Astrocyte (in vitro differentiated cells and primary cell): ENCODE measurements at regions not wholly inside any gene's neighbourhood (a gene's known extent, or its start where the extent isn't known, plus 50 kb on each side); places are given as distances from the start of the nearest gene placed in this dataset.

Experiments used
- EZH2 ChIP-seq: IDR thresholded peaks from 2 replicates; pipeline ENCODE4 v1.6.1; 2012; ENCODE audit warnings: mild to moderate bottlenecking, low read length, inconsistent platforms; ENCODE audit not compliant: insufficient read depth
- TF ChIP-seq, protein P1 (sequence below): IDR thresholded peaks from 2 replicates; pipeline ENCODE4 v1.5.1; 2011; ENCODE audit warnings: low read depth, mild to moderate bottlenecking, inconsistent platforms, low read length, moderate library complexity; ENCODE audit not compliant: insufficient read depth

DNA sequence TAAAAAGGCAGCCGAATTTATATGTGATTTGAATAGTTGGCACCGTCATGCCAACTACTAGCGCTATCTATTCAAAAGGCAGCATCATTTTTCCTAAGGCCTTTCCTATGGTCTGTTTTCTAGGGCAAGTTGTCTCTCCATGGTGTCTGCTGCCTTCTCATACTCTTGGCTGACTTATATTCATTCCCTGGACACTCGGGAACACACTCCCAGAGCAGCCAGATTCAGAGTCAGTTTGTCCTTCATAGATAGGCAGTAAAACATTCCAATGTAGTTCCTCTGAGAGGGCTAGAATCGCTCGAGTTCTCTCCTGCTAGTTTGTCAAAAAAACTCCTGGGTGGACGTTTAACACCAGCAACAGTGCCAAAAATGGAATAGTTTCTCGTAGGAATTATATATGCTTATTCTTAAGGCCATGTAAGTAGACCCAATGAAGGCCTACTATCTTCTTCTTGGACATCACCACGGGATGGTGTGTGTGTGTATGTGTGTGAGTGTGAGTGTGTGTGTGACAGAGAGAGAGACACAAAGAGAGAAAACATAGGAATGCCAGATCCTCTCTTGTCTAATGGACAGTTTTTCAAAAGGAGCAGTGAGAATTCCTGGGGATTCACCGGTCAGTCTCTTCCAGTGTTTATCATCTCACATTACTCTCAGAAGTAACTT lies 129.3 kb upstream of the CTAGE1 start:
- TF ChIP-seq, protein P1, sequence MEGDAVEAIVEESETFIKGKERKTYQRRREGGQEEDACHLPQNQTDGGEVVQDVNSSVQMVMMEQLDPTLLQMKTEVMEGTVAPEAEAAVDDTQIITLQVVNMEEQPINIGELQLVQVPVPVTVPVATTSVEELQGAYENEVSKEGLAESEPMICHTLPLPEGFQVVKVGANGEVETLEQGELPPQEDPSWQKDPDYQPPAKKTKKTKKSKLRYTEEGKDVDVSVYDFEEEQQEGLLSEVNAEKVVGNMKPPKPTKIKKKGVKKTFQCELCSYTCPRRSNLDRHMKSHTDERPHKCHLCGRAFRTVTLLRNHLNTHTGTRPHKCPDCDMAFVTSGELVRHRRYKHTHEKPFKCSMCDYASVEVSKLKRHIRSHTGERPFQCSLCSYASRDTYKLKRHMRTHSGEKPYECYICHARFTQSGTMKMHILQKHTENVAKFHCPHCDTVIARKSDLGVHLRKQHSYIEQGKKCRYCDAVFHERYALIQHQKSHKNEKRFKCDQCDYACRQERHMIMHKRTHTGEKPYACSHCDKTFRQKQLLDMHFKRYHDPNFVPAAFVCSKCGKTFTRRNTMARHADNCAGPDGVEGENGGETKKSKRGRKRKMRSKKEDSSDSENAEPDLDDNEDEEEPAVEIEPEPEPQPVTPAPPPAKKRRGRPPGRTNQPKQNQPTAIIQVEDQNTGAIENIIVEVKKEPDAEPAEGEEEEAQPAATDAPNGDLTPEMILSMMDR = no peak
- TF ChIP-seq EZH2 = no peak
